HG03460 (cell line): ENCODE measurements at regions not wholly inside any gene's neighbourhood (a gene's known extent, or its start where the extent isn't known, plus 50 kb on each side); places are given as distances from the start of the nearest gene placed in this dataset.
"Not testable (repeated sequence)": the region's sequence is repeated elsewhere in the genome, so short reads cannot be mapped to it uniquely, and the experiment has no call there.

ENCODE experiments used
- ATAC-seq: cut with Tn5 transposase; IDR thresholded peaks from one replicate; pipeline ENCODE4 v1.9.1; 2021; ENCODE audit not compliant: unreplicated experiment

- ATAC-seq = no peak
Observed at GRCh38 chr2:145755019-145755837, 1235.3 kb upstream of the ZEB2 start.

GRCh38 chr2:145753966-145754365 is 1234.0 kb upstream of the ZEB2 start:
- ATAC-seq = no peak

- no peak for ATAC-seq
Observed at GRCh38 chr2:145753041-145753608, 1233.2 kb upstream of the ZEB2 start.

- peak; percentile 33 for ATAC-seq
Observed at GRCh38 chr2:145752091-145752806, 1232.3 kb upstream of the ZEB2 start.

GRCh38 chr2:145751629-145752028 is 1231.7 kb upstream of the ZEB2 start:
- ATAC-seq = peak; percentile 84

GRCh38 chr2:145751155-145751554 is 1231.2 kb upstream of the ZEB2 start:
- ATAC-seq = no peak

- no peak for ATAC-seq
Observed at GRCh38 chr2:145750612-145751011, 1230.7 kb upstream of the ZEB2 start.

GRCh38 chr2:145750144-145750543 is 1230.2 kb upstream of the ZEB2 start:
- no peak for ATAC-seq

- no peak for ATAC-seq
Observed at GRCh38 chr2:145749556-145749955, 1229.6 kb upstream of the ZEB2 start.

GRCh38 chr2:145748927-145749326 is 1229.0 kb upstream of the ZEB2 start:
- ATAC-seq = peak; percentile 41

GRCh38 chr2:145747715-145748114 is 1227.8 kb upstream of the ZEB2 start:
- no peak for ATAC-seq

- not testable (repeated sequence) for ATAC-seq
Observed at GRCh38 chr2:145745387-145745721, 1225.4 kb upstream of the ZEB2 start.

- ATAC-seq = peak; percentile 70
Observed at GRCh38 chr2:145744541-145745386, 1224.8 kb upstream of the ZEB2 start.

GRCh38 chr2:145743011-145743410 is 1223.1 kb upstream of the ZEB2 start:
- ATAC-seq = no peak

- no peak for ATAC-seq
Observed at GRCh38 chr2:145741636-145742035, 1221.7 kb upstream of the ZEB2 start.

GRCh38 chr2:145741181-145741580 is 1221.3 kb upstream of the ZEB2 start:
- no peak for ATAC-seq

- ATAC-seq = no peak
Observed at GRCh38 chr2:145740302-145740701, 1220.4 kb upstream of the ZEB2 start.

GRCh38 chr2:145739681-145740080 is 1219.8 kb upstream of the ZEB2 start:
- ATAC-seq = peak; percentile 71

- ATAC-seq = no peak
Observed at GRCh38 chr2:145736871-145737270, 1217.0 kb upstream of the ZEB2 start.

- ATAC-seq = no peak
Observed at GRCh38 chr2:145731467-145731866, 1211.5 kb upstream of the ZEB2 start.
